ENCODE measurements at regions not wholly inside any gene's neighbourhood (a gene's known extent, or its start where the extent isn't known, plus 50 kb on each side); places are given as distances from the start of the nearest gene placed in this dataset.

DNA sequence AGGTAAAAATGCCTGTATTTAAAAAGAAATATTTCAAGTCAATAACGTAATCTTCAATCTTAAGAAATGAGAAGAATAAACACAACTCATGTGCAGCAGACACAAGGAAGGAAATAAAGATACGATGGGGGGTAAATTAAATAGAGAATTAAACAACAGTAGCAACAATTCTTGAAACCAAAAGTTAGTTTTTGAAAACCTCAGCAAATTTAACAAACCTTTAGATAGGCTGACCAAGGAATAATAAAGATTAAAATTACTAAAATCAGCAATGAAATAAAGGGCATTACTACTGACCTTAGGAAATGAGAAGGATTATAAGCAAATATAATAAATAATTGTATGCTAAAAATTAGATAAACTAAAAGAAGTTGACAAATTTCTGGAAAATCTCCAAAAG is 178.9 kb downstream of the RTP5 start:
- TF ChIP-seq, protein P1, sequence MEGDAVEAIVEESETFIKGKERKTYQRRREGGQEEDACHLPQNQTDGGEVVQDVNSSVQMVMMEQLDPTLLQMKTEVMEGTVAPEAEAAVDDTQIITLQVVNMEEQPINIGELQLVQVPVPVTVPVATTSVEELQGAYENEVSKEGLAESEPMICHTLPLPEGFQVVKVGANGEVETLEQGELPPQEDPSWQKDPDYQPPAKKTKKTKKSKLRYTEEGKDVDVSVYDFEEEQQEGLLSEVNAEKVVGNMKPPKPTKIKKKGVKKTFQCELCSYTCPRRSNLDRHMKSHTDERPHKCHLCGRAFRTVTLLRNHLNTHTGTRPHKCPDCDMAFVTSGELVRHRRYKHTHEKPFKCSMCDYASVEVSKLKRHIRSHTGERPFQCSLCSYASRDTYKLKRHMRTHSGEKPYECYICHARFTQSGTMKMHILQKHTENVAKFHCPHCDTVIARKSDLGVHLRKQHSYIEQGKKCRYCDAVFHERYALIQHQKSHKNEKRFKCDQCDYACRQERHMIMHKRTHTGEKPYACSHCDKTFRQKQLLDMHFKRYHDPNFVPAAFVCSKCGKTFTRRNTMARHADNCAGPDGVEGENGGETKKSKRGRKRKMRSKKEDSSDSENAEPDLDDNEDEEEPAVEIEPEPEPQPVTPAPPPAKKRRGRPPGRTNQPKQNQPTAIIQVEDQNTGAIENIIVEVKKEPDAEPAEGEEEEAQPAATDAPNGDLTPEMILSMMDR (IDR thresholded peaks at IDR 0.05; ENCODE audit: insufficient read depth, low read length) = no peak
- no peak for TF ChIP-seq GABPA (IDR thresholded peaks at IDR 0.05; ENCODE audit: low read depth)
